Muscle of back (tissue), 3 donors: ENCODE measurements at regions not wholly inside any gene's neighbourhood (a gene's known extent, or its start where the extent isn't known, plus 50 kb on each side); places are given as distances from the start of the nearest gene placed in this dataset.
A peak's percentile ranks its signal among the peaks of the same experiment; 100 is the strongest.

Experiments used
- DNase-seq, 3 donors: peaks; one replicate each; pipeline versions ENCODE4 v3.0.0 to v3.0.0-alpha.2; 2013

DNA sequence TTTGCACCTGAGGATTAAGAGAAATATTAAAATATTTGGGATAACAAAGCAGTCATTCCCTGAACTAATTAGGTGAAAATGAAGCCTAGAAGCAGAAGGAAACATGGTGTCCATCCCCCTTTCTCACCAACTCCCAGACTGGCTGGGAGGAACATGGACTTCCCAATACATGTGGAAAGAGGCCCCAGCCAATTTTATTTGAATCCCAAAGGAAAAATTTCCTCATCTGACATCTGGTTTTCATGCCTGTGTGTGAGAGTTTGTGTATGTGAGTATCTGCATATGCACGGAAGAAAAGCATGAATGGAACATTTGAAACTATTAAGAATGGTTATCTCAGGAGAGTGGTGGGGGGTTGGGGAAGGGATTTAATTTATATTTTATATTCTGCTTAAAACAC, 84.3 kb downstream of the COPS8 start:
- peak; percentile 53 to 82 (median 63) for DNase-seq

GRCh38 chr2:237171396-237171795, 85.7 kb downstream of the COPS8 start:
- peak; percentile 61 to 90 (median 86) for DNase-seq

DNA sequence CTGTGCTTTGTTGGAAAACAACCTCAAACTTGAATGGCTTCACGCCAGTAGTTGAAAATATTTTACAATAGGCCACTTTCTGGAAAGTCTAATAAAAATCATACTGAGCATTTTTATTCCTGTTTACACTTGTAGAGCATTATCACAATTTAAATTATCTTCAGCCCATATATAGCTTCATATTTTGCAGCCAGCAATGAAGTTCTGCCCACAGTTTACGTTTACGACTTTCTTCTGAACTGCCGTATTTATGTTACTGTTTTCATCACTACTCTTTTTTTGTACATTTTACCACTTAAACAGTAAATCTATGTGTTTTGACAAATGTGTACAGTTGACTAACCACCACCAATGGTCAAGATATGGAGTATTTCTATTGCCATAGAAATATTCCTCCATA, 86.2 kb downstream of the COPS8 start:
- no peak for DNase-seq

DNA sequence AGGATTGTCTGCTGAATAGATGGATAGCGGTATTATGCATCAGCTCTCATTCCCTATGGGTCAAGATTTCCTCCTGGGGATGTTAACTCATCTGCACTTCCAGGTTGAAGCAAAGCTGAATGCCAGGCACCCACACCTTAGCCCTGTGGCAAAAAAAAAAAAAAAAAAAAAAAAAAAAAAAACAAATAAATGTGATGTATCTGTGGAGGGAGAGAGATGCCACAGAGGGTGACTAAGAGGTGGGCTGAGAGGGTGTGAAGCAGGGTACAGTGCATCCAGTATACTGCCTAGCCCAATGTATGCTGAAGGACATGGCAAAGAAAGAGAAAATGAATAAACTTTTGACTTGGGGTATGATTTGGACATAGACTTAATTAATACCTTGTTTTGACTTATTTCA, 91.4 kb downstream of the COPS8 start:
- no peak for DNase-seq

DNA sequence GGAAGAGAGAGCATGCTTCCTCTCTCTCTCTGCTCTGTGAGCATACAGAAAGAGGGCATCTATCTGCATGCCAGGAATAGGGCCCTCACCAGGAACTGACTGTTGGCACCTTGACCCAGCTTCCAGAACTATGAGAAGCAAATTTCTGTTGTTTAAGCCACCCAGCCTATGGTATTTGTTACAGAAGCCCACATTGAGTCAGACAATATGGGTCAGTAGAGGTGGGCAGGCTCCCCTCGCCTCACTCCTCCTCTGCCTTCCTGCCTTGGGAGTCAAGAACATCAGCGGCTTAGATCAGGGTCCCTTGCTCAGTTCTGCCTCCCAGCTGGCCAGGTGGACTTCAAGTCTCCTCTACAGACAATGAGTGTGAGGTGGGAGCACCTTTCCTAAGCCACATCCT, 92.3 kb downstream of the COPS8 start:
- no peak for DNase-seq

GRCh38 chr2:237178396-237178795, 92.7 kb downstream of the COPS8 start:
- peak in 1 of 3 donors; percentile 74 for DNase-seq

DNA sequence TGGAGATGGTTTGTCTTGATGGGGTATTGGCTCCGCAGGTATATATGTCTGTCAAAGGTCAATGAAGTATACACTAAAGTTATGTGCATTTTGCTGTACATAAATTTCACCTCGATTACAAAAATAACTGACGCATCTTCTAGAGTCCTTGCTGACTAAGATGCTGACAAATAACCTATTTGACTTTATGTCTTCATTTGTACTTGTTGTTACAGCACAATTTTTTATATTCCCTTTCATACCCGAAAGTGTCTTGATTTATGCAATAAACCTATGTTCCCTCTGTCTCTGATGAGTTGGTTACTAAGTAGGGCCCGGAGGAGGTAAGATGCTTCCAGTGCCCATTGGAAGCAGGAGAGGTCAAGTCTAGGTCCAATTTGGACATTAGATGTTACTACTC, 93.5 kb downstream of the COPS8 start:
- no peak for DNase-seq

- peak in 1 of 3 donors; percentile 70 for DNase-seq
Observed at GRCh38 chr2:237180187-237180586, 94.5 kb downstream of the COPS8 start.

- DNase-seq, result no peak
Observed at GRCh38 chr2:237180987-237181386, 95.3 kb downstream of the COPS8 start.

- DNase-seq, result peak in 1 of 3 donors; percentile 79
Observed at GRCh38 chr2:237181844-237182243, 96.2 kb downstream of the COPS8 start.

DNA sequence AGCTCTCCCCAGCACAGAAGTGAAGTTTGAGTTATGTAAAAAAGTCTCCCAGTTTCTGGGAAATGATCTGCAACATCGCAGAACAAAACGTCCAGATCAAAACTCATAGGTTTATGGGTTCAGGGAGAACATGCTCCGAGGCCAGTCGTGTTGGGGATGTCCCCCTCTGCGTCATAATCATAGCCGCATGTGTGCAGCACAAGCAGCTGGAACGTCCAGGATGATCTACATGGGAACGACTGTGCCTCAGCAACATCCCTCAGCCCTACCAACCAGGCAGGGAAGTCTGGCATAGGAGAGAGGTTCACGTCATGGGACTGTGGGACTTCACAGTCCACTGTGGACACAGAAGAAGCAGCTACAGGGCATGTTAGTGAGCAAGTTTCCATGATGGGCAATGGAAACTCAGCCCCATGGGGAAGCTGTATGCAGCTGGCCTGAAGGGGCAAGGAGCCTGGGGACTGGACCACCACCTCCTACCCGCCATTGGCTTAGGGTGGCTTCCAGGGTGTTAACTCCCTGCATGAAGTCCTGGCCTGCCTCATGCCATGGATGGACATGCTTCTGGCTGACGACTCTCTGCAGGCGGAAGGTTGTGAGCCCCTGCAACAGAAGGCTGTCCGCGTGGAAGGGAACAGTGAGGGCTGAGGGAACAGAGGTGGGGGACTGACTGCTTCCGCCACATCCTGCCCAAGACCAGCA, 96.9 kb downstream of the COPS8 start:
- no peak for DNase-seq

GRCh38 chr2:237184192-237184918, 98.7 kb downstream of the COPS8 start:
- no peak for DNase-seq

- no peak for DNase-seq
Observed at GRCh38 chr2:237184919-237185552, 99.3 kb downstream of the COPS8 start.

- no peak for DNase-seq
Observed at GRCh38 chr2:237185553-237185925, 99.8 kb downstream of the COPS8 start.

GRCh38 chr2:237189799-237190198, 104.1 kb downstream of the COPS8 start:
- no peak for DNase-seq

DNA sequence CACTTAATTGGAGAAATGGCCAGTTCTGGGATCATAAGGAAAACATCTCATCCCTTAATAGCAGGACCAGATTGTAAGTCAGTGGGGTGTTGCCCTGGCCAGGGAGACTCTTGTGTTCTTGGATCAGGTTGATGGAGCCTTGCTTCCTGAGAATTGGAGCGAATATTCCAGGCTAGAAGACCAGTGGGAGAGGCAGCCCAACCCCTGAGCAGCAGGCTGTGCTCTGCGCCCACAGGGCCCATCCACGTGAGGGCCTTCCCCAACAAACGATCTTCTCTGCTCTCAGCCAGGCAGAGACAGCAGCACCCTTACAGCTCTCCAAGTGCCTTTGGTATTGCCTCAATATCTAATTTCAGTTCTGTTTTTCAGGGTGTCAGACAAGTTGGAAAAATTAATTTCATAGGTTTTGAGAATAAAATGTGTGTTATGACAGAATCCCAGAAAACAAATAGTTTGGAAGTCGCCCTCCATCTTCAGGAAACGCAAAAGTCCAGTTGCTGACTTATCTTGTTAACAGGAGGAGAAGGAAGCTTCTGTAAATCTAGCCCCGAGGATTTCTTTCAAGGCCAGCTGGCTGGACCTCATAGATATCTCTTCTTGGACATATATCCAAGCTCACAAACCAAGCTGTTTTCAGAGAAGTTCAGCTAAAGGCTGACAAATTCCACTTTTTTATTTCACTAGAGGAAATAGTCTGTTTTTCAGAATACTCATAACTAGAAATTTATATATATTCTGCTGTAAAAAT, 105.5 kb downstream of the COPS8 start:
- peak; percentile 74 to 94 (median 87) for DNase-seq

DNA sequence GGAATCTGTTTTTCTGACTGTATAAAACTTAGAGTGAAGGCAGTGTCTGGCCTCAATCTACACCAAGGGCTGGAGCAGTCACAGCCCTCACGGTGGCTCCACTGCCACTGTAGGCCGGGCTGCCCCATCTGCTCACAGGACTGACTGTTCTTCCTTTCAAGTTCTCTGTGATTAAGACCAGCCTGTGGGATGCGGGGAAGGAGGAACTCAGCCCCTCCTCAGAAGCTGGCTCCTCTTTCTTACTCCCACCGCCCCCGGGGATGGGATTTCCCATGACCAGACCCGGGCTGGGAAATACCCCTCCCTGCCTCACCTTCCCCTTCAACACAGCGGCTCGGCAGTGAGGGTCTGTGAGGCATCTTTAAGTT, 106.0 kb downstream of the COPS8 start:
- no peak for DNase-seq

DNA sequence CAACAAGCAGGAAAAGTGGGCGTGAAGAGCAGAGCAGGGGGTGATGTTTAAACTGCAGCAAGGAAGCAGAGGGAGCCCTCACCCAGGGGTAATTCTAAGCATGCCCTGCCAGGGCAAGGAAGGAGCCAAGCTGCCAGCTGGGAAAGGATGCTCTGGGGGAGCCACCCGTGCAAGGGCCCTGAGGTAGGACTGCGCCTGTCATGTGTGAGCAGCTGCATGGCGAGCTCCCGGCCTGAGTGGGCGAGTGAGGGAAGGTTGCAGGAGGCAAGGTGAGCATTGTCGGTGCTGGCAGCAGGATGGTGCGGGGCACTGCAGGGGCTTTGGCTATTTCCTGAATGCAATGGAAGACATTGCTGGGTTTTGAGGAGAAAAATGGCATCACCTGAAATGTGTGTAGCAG, 107.2 kb downstream of the COPS8 start:
- DNase-seq, result no peak

GRCh38 chr2:237193436-237193835, 107.7 kb downstream of the COPS8 start:
- DNase-seq, result no peak

- no peak for DNase-seq
Observed at GRCh38 chr2:237194081-237194480, 108.4 kb downstream of the COPS8 start.

- peak in 1 of 3 donors; percentile 11 for DNase-seq
Observed at GRCh38 chr2:237194906-237195305, 109.2 kb downstream of the COPS8 start.

- DNase-seq, result peak in 1 of 3 donors; percentile 35
Observed at GRCh38 chr2:237195396-237196120, 109.9 kb downstream of the COPS8 start.
